Muscle of back (tissue), 3 donors: ENCODE measurements at regions not wholly inside any gene's neighbourhood (a gene's known extent, or its start where the extent isn't known, plus 50 kb on each side); places are given as distances from the start of the nearest gene placed in this dataset.

Experiments
- DNase-seq, 3 donors: peaks; one replicate each; pipeline versions ENCODE4 v3.0.0 to v3.0.0-alpha.2; 2013

DNA sequence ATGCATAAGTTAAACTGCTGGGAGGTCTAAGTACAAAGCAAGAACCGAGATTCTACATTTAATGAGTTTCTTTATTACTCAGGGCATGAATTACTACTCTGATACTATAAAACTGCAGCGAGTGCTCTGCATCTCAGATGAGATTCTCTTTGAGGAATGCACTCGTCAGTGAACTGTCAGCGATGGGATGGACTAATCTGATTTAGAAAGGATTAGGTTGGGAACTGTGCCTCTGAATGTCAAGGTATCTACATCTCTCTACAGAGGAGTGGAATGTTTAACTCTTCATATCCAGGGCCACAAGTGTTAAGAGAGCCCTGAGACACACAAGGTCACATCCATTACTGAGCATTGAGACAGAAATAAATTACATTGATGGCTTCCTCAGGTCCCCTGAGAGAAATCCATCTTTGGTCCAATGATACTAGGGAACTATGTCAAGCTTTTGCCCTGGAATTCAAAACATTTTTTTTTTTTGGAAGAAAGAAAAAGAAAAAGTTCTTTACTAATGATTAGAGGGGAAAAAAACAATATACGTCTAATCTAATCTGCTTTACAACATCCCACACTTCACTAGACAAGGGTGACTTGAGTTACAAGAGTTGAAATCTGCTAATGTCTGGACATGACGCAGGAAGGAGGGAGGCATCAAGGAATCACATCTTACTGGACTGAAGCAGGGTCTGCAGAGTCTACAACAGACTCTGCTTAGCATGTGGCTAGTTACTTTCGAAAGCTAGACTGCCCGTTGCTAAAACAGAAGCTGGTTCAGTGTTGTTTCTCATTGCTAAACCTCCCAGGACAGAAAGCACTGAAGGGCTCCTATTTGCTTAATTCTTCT lies 270.0 kb upstream of the TLE4 start:
- DNase-seq = peak in 1 of 3 donors; percentile 6

GRCh38 chr9:79302569-79302968 lies 269.2 kb upstream of the TLE4 start:
- no peak for DNase-seq

- DNase-seq = no peak
Observed at GRCh38 chr9:79308012-79308411, 263.8 kb upstream of the TLE4 start.

DNA sequence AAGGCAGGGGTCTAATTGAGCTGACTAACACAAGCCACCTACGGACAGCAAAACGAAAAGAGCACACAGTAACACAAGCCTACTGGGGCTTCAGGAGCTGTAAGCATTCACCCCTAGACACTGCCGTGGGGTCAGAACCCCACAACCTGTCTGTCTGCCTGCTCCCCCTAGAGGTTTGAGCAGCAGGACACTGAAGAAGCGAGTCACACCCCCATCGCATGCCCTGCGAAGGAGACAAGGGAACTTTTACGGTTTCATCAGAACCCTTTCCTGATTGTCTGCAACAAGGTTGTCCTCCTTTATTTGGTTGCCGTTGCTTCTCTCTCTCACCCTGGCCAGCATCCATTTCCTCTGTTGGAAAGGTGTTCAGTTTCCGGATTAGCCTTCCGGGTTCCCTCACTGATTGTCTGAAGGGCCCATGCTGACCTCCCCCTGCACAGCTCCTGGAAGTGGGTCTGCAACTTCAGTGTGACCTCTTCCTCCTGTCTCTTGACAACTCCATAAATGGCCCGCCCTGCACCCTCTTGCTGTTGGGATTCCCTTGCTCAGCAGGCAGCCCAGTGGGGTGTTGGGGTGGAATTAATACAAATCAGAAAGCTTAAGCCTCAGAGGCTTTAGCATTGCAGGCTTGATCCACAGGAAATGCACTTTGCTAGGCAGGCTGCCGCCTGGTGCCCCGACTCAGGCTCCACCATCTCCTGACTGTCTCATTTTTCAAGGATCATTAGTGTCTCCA lies 258.9 kb upstream of the TLE4 start:
- no peak for DNase-seq

DNA sequence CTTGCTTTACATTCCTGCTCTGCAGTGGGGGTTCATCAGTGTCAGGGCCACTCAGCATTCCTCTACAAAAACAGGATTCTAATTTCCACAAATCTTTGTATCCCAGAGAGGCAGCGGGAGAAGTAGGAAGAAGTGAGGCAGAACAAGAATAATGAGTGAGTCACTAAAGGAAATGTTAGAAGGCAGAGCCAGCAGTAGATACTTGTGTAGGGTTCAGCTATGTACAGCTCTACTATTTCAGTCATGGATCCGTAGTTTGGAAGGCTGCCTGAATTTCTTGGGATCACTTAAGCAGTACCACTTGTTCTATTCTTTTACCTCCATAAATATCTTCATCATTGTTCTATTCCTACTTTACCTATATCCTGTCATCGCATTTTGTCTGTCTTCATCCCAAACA lies 246.3 kb upstream of the TLE4 start:
- DNase-seq = no peak

GRCh38 chr9:79329861-79330260 lies 241.9 kb upstream of the TLE4 start:
- no peak for DNase-seq

GRCh38 chr9:79334001-79334400 lies 237.8 kb upstream of the TLE4 start:
- no peak for DNase-seq

DNA sequence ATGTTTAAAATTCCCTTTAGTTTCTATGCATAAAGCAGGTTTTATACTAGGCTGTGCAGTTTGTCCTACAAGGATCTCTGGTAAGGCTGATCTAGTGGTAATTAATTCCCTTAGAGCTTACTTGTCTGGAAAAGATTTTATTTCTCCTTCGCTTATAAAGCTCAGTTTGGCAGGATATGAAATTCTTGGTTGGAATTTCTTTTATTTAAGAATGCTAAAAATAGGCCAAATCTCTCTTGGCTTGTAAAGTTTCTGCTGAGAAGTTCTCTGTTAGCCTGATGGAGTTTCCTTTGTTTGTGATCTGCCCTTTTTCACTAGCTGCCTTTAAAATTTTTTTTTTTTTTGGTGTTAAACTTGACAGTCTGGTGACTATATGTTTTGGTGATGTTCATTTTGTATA lies 237.1 kb upstream of the TLE4 start:
- DNase-seq = peak in 2 of 3 donors; percentile 4 to 28

- no peak for DNase-seq
Observed at GRCh38 chr9:79335987-79336386, 235.8 kb upstream of the TLE4 start.

GRCh38 chr9:79341561-79341960 lies 230.2 kb upstream of the TLE4 start:
- DNase-seq = no peak

DNA sequence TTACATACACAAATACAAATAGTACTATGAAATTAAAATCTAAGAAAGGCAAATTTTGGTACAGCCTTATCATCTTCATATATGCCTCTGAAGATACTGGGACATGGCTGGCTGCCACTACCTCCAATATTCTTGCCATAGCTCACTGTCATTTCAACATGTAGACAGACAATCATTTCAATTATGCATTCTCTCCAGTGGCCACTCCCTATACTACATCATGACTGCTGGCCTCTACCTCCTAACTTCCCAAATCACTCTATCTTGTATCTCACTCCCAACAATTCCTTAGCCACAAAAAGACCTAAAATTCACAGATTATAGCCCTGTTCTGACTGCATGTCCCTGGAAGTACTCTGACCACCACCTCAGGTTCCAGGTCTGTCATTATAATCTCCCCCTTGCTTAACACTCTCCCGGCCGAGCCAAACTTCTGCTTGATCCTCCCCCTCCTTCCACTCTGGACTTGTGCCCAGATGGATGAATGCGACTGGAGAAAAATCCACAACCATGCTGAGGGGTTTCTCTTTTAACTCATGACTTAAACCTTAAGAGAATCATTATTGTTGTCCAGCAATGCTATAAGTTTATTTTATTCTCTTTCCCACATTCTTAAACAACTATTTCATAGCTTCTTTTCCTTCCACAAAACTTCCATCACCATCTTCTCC lies 225.3 kb upstream of the TLE4 start:
- DNase-seq = no peak

- no peak for DNase-seq
Observed at GRCh38 chr9:79352322-79352721, 219.4 kb upstream of the TLE4 start.

DNA sequence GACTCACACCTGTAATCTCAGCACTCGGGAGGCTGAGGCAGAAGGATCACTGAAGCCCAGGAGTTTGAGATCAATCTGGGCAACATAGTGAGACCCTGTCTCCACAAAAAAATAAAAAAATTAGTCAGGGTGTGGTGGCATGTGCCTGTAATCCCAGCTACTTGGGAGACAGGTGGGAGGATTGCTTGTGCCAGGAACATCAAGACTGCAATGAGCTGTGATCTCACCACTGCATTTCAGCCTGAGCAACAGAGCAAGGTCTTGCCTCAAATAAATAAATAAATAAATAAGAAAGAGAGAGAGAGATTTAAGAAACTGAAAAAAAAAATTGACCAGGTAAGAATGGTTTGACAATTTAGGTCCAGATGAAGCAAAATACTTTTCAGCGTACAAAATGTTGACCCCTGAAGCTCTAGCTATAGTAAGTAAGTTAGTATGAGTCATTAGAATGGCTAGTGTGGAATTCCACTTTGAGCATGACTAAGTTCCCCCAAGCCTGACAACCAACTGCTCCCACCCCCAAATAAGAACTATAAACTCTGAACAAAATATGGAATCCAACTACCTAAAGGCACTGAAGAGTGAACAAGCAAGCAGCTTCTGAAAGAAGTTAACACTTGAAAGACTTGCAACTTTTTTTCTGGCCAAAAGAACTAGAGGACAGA lies 217.8 kb upstream of the TLE4 start:
- peak in 1 of 3 donors; percentile 56 for DNase-seq

- DNase-seq = no peak
Observed at GRCh38 chr9:79357194-79357593, 214.6 kb upstream of the TLE4 start.

DNA sequence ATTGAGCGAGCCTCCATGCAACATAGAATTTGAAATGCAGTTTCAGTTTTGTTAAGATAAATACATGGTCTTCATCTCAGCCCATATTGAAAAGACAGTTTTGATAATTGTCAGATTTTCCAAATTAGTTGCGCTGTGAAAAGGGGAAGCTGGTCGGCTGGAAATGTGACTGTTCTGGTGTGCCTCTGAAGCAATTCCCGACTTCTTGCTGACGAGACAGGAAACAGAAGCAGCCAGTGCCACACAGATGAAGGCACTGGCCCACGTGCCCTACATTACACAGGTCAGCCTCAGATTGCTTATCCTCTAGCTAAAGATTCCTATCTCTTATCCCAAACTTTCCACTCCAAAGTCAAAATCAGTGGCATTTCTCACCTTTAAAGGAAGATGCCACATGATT lies 214.1 kb upstream of the TLE4 start:
- DNase-seq = peak in 2 of 3 donors; percentile 5 to 11

- peak in 1 of 3 donors; percentile 34 for DNase-seq
Observed at GRCh38 chr9:79360387-79361347, 211.1 kb upstream of the TLE4 start.

DNA sequence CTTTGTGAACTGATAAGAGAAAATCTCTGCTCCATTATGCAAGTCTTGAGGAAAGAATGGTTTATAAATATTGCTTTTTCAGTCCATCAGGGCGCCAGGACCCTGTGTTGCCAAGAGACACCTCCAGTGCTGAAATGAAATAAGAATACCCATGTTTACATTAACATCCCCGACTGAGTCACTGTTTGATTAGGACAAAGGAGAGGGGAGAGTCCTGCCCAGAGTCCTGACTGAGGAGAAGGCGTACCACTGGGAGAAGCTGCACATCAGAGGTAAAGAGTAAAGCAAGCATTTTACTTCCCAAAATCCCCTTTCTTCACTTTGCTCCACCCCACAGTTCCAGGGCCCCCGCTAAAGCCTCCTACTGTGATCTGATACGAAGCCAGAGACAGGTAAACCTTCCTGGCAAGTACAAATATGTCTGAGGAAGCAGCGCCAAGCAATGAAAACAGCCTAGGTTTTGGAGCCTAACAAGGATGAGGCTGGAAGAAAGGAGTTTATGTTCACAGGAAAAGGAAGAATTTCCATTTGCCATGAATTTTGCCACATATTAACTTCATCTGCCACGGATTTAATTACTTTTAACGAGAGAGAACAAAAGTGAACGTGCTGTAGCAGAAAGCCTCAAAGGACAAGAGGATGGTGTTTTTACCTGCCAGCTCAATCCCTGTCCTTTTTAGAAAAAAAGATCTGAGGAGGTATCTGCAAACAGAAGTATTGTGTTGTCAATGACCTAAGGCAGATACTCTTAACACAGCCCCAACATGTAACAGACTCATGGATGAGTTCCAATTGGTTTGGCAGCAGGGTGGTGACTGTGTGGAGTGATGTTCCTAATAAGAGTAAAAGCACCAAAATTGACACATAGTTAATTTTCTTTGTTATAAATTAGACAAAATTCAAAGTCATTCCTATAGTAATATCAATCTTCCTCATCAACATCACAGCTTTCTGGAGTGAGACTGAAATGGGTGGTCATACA lies 209.4 kb upstream of the TLE4 start:
- no peak for DNase-seq

DNA sequence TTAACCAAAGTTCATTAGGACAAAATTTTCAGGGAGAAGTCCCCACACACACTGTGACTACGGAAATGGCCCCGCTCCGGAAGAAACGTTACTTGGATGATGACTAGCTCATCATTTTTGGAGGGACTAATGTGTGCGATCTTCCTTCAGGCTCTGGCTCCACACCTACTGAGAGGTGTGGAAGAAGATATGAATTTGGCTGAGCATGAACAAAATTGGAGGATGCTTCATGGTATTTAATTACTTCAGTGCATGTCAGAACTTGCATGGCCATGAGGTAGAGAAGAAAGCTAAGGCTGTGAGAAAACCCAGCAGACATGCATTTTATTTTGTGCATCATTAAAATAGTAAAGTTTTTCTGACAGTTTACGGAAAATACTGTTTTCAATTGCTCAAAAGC lies 202.1 kb upstream of the TLE4 start:
- DNase-seq = no peak

DNA sequence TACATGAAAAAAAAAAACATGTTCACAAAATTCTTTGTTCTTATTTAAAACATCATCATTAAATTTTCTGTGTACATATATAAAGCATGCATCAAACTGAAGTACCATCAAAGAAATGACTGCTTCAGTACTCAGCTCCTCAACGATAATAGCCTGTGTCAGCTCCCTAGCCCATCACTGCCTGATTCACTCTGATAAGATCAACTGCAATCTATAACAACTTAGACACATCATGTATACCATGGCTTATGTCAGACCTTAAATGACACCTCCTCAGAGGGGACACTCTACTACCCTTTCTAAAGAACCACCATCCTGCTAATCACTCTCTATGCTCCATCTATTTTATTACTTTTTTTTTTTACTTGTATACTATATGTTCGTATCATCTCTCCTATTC lies 200.5 kb upstream of the TLE4 start:
- DNase-seq = no peak
